ENCODE measurements at regions not wholly inside any gene's neighbourhood (a gene's known extent, or its start where the extent isn't known, plus 50 kb on each side); places are given as distances from the start of the nearest gene placed in this dataset.

DNA sequence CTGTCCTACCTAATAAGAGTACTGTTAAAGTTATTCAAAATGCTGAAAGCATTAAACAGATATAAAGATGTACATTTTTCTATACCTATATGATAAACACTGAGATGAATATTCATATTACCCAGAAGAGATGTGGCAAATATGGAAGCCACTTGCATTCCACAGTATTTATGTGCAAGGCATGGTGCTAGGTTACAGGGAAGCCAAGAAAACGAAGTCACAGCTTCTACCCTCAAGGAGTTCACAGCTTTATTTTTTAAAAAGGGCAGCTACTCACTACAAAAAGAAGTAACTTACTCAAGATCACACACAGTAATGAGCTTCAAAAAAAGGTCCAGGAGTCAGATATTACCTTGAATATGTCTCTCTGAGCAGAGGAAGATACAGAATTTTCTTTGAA, 484.6 kb downstream of the ZNF608 start:
- H3K4me1 ChIP-seq (ENCODE audit: control insufficient read depth in 1 of 2, insufficient read depth in 2 of 2, low read length in 2 of 2), result no peaks in the 10 kb centered on the region
- no peak overlapping the region for H3K4me2 ChIP-seq (replicated peaks; ENCODE audit: extremely low read depth, low read length, poor library complexity, severe bottlenecking)
- no peak overlapping the region for H2AFZ ChIP-seq (ENCODE audit: insufficient read depth, low read depth, low read length, poor library complexity, severe bottlenecking)
- no peak overlapping the region for H3K4me3 ChIP-seq (replicated peaks in 1 of 3; ENCODE audit: low read depth in 2 of 3, low read length in 3 of 3)
- intact Hi-C loops (cut with micrococcal nuclease), result no loop called here
- H3K4me1 Mint-ChIP-seq, result no peaks in the 10 kb centered on the region
- no peaks in the 10 kb centered on the region for H3K36me3 Mint-ChIP-seq
- no peaks in the 10 kb centered on the region for H3K79me2 ChIP-seq (ENCODE audit: insufficient read depth, low read length)
- no peaks in the 10 kb centered on the region for H4K20me1 ChIP-seq (ENCODE audit: insufficient read depth, low read length)
- DNase-seq, result no peak
- H3K9me3 Mint-ChIP-seq, result peaks cover 5 to 17% (median 10%) of the 10 kb centered on the region in 7 donors
- H3K27ac ChIP-seq (ENCODE audit: low read depth in 1 of 2, low read length in 2 of 2), result no peak overlapping the region
- no CpG with 5 or more reads among the region's 1 CpG for WGBS (ENCODE audit: insufficient coverage)
- H3K4me3 Mint-ChIP-seq, result no peak overlapping the region
- peaks cover 8 to 13% of the 10 kb centered on the region in 2 donors for H3K9me3 ChIP-seq (replicated peaks in 1 of 2; ENCODE audit: control insufficient read depth in 1 of 2, insufficient read depth in 1 of 2, low read length in 2 of 2)
- H3K9ac ChIP-seq (ENCODE audit: insufficient read depth, low read length, poor library complexity, severe bottlenecking), result no peak overlapping the region
- TF ChIP-seq, protein P1, sequence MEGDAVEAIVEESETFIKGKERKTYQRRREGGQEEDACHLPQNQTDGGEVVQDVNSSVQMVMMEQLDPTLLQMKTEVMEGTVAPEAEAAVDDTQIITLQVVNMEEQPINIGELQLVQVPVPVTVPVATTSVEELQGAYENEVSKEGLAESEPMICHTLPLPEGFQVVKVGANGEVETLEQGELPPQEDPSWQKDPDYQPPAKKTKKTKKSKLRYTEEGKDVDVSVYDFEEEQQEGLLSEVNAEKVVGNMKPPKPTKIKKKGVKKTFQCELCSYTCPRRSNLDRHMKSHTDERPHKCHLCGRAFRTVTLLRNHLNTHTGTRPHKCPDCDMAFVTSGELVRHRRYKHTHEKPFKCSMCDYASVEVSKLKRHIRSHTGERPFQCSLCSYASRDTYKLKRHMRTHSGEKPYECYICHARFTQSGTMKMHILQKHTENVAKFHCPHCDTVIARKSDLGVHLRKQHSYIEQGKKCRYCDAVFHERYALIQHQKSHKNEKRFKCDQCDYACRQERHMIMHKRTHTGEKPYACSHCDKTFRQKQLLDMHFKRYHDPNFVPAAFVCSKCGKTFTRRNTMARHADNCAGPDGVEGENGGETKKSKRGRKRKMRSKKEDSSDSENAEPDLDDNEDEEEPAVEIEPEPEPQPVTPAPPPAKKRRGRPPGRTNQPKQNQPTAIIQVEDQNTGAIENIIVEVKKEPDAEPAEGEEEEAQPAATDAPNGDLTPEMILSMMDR (IDR thresholded peaks at IDR 0.05), result no peak
- no peak overlapping the region for H3K27ac Mint-ChIP-seq
- H3K27me3 Mint-ChIP-seq (ENCODE audit: low read depth in 3 of 3), result no peaks in the 10 kb centered on the region
- no peaks in the 10 kb centered on the region for H3K27me3 ChIP-seq (ENCODE audit: control insufficient read depth in 2 of 2, insufficient read depth in 2 of 2, low read length in 2 of 2)
- H3K36me3 ChIP-seq (replicated peaks in 1 of 2; ENCODE audit: control insufficient read depth in 1 of 2, insufficient read depth in 2 of 2, low read length in 2 of 2), result no peaks in the 10 kb centered on the region

- H3K27ac ChIP-seq (ENCODE audit: low read depth in 1 of 2, low read length in 2 of 2), result no peak overlapping the region
- H3K4me2 ChIP-seq (replicated peaks; ENCODE audit: extremely low read depth, low read length, poor library complexity, severe bottlenecking), result no peak overlapping the region
- DNase-seq, result no peak
- H3K4me1 ChIP-seq (ENCODE audit: control insufficient read depth in 1 of 2, insufficient read depth in 2 of 2, low read length in 2 of 2), result no peaks in the 10 kb centered on the region
- Mint-ChIP-seq H3K4me3 (no peak overlapping the region), H3K4me1 (no peaks in the 10 kb centered on the region), H3K27ac (no peak overlapping the region), H3K36me3 (no peaks in the 10 kb centered on the region), H3K27me3 (ENCODE audit: low read depth in 3 of 3) (no peaks in the 10 kb centered on the region), H3K9me3 (peaks cover 8 to 18% (median 13%) of the 10 kb centered on the region in 7 donors)
- intact Hi-C loops (cut with micrococcal nuclease), result no loop called here
- H3K9me3 ChIP-seq (replicated peaks in 1 of 2; ENCODE audit: control insufficient read depth in 1 of 2, insufficient read depth in 1 of 2, low read length in 2 of 2), result peaks cover 9 to 16% of the 10 kb centered on the region in 2 donors
- no peak overlapping the region for H3K4me3 ChIP-seq (replicated peaks in 1 of 3; ENCODE audit: low read depth in 2 of 3, low read length in 3 of 3)
- H3K9ac ChIP-seq (ENCODE audit: insufficient read depth, low read length, poor library complexity, severe bottlenecking), result no peak overlapping the region
- TF ChIP-seq, protein P1 (IDR thresholded peaks at IDR 0.05), result no peak
- H3K27me3 ChIP-seq (ENCODE audit: control insufficient read depth in 2 of 2, insufficient read depth in 2 of 2, low read length in 2 of 2), result no peaks in the 10 kb centered on the region
- H4K20me1 ChIP-seq (ENCODE audit: insufficient read depth, low read length), result no peaks in the 10 kb centered on the region
- 92% methylated on average over 6 of the region's 10 CpGs for WGBS (ENCODE audit: insufficient coverage)
- H2AFZ ChIP-seq (ENCODE audit: insufficient read depth, low read depth, low read length, poor library complexity, severe bottlenecking), result no peak overlapping the region
- no peaks in the 10 kb centered on the region for H3K79me2 ChIP-seq (ENCODE audit: insufficient read depth, low read length)
- H3K36me3 ChIP-seq (replicated peaks in 1 of 2; ENCODE audit: control insufficient read depth in 1 of 2, insufficient read depth in 2 of 2, low read length in 2 of 2), result no peaks in the 10 kb centered on the region
These were observed 485.4 kb downstream of the ZNF608 start for GRCh38 chr5:124260921-124261515.

Measured in CD14-positive monocyte (primary cell).